ENCODE measurements at regions not wholly inside any gene's neighbourhood (a gene's known extent, or its start where the extent isn't known, plus 50 kb on each side); places are given as distances from the start of the nearest gene placed in this dataset.

DNA sequence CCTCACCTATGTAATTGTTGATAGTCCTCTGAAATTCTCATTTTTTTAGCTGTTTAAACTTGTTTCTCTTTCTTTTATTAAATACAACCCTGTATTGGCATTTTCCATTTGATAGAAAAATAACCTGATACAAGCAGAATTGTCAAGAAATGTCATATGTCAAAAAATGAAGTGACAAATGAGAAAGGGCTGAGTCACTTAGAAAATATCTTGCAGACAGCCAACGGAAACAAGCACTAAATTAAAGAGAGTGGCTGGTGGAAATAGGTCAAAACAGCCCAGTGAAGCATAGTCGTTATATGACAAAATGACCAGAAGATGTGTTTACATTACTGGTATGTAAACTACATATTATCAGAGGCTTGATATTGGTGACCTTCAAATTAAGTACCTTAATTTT, 484.4 kb downstream of the PLA2G4A start:
- no peak for TF ChIP-seq EZH2 (IDR thresholded peaks at IDR 0.05; ENCODE audit: low read depth)
- TF ChIP-seq, protein P1, sequence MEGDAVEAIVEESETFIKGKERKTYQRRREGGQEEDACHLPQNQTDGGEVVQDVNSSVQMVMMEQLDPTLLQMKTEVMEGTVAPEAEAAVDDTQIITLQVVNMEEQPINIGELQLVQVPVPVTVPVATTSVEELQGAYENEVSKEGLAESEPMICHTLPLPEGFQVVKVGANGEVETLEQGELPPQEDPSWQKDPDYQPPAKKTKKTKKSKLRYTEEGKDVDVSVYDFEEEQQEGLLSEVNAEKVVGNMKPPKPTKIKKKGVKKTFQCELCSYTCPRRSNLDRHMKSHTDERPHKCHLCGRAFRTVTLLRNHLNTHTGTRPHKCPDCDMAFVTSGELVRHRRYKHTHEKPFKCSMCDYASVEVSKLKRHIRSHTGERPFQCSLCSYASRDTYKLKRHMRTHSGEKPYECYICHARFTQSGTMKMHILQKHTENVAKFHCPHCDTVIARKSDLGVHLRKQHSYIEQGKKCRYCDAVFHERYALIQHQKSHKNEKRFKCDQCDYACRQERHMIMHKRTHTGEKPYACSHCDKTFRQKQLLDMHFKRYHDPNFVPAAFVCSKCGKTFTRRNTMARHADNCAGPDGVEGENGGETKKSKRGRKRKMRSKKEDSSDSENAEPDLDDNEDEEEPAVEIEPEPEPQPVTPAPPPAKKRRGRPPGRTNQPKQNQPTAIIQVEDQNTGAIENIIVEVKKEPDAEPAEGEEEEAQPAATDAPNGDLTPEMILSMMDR (conservative IDR thresholded peaks at IDR 0.05), result no peak

All from PC-9 (cell line).